GM23248 (cell line): ENCODE measurements at regions not wholly inside any gene's neighbourhood (a gene's known extent, or its start where the extent isn't known, plus 50 kb on each side); places are given as distances from the start of the nearest gene placed in this dataset.

Experiments used
- DNase-seq: peaks from one replicate; pipeline ENCODE4 v3.0.0-alpha.2; 2015
- H2AFZ ChIP-seq: fragments of 200-600 bp; sonication (generic); 2 replicates; pipeline ENCODE4 v1.6.1; 2016; ENCODE audit warnings: antibody characterized with exemption
- H3F3A ChIP-seq: fragments of 200-600 bp; sonication (generic); 2 replicates; pipeline ENCODE4 v1.6.1; 2016; ENCODE audit warnings: mild to moderate bottlenecking, antibody characterized with exemption, mixed run types; ENCODE audit not compliant: insufficient read depth
- H3K27ac ChIP-seq: fragments of 200-600 bp; sonication (generic); 2 replicates; pipeline ENCODE4 v1.5.1; 2016; ENCODE audit warnings: mild to moderate bottlenecking
- H3K27me3 ChIP-seq: fragments of 200-600 bp; sonication (generic); replicated peaks from 2 replicates; pipeline ENCODE4 v1.6.1; 2016; ENCODE audit warnings: mild to moderate bottlenecking; ENCODE audit not compliant: insufficient read depth
- H3K36me3 ChIP-seq: fragments of 200-600 bp; sonication (generic); 2 replicates; pipeline ENCODE4 v1.6.1; 2016; ENCODE audit warnings: low read depth, mild to moderate bottlenecking
- H3K4me1 ChIP-seq: fragments of 200-600 bp; sonication (generic); 2 replicates; pipeline ENCODE4 v1.6.1; 2016; ENCODE audit warnings: mild to moderate bottlenecking; ENCODE audit not compliant: insufficient read depth
- H3K4me2 ChIP-seq: fragments of 200-600 bp; sonication (generic); one replicate; pipeline ENCODE4 v1.6.1; 2016; ENCODE audit warnings: mild to moderate bottlenecking; ENCODE audit not compliant: unreplicated experiment
- H3K4me3 ChIP-seq: fragments of 200-600 bp; sonication (generic); 2 replicates; pipeline ENCODE4 v1.5.1; 2016; ENCODE audit warnings: mild to moderate bottlenecking
- H3K79me2 ChIP-seq: fragments of 200-600 bp; sonication (generic); 2 replicates; pipeline ENCODE4 v1.6.1; 2016; ENCODE audit warnings: mild to moderate bottlenecking; ENCODE audit not compliant: insufficient read depth
- H3K9ac ChIP-seq: fragments of 200-600 bp; sonication (generic); 2 replicates; pipeline ENCODE4 v1.6.1; 2016; ENCODE audit warnings: mild to moderate bottlenecking
- H3K9me2 ChIP-seq: fragments of 200-600 bp; sonication (generic); 2 replicates; pipeline ENCODE4 v1.6.1; 2016; ENCODE audit warnings: mixed run types, mild to moderate bottlenecking, moderate library complexity; ENCODE audit not compliant: insufficient read depth
- H3K9me3 ChIP-seq: fragments of 200-600 bp; sonication (generic); one replicate; pipeline ENCODE4 v1.6.1; 2017; ENCODE audit warnings: low read depth
- H4K20me1 ChIP-seq: fragments of 200-600 bp; sonication (generic); 2 replicates; pipeline ENCODE4 v1.6.0; 2016; ENCODE audit not compliant: insufficient read depth
- EZH2 ChIP-seq: fragments of 200-600 bp; sonication (generic); IDR thresholded peaks from 2 replicates; pipeline ENCODE4 v1.6.1; 2018; ENCODE audit warnings: antibody characterized with exemption, mild to moderate bottlenecking; ENCODE audit not compliant: insufficient read depth, poor library complexity, severe bottlenecking
- EZH2phosphoT487 ChIP-seq: fragments of 200-600 bp; sonication (generic); IDR thresholded peaks from 2 replicates; pipeline ENCODE4 v1.6.1; 2018; ENCODE audit warnings: antibody characterized with exemption, moderate library complexity, mild to moderate bottlenecking, low read depth; ENCODE audit not compliant: insufficient read depth
- WGBS, 2 experiments: methylation state at CpG; one replicate each; pipeline ENCODE4 v1.1.6; 2015 to 2017; ENCODE audit warnings: low lambda C conversion rate in 2 of 2, low coverage in 1 of 2; ENCODE audit errors: missing lambda C conversion rate in 2 of 2; 5-methylcytosine and 5-hydroxymethylcytosine counted together
- in situ Hi-C: fragments of 300-500 bp; cut with MboI; formaldehyde crosslinking; loops from 2 replicates; pipeline ENCODE4 v1.15.0; 2020

- Histone ChIP-seq H3K79me2 (no peaks in the 10 kb centered on the region), H4K20me1 (no peaks in the 10 kb centered on the region), H3K36me3 (no peaks in the 10 kb centered on the region), H3K4me3 (no peak overlapping the region), H3K9me3 (peaks cover 4% of the 10 kb centered on the region), H3K4me1 (peaks cover 12% of the 10 kb centered on the region), H3K4me2 (no peak overlapping the region), H3F3A (peaks cover 14% of the 10 kb centered on the region; the same call in 1 of the 2 replicates), H2AFZ (no peak overlapping the region), H3K27me3 (no peaks in the 10 kb centered on the region), H3K9ac (no peak overlapping the region), H3K9me2 (no peaks in the 10 kb centered on the region), H3K27ac (no peak overlapping the region)
- WGBS, 2 experiments = 62 to 75% methylated on average over 3 of the region's 3 CpGs
- DNase-seq = no peak
- TF ChIP-seq EZH2phosphoT487 (no peak), EZH2 (no peak)
- in situ Hi-C loops = no loop called here
Observed at GRCh38 chr11:109249597-109249996, 172.4 kb upstream of the C11orf87 start.

DNA sequence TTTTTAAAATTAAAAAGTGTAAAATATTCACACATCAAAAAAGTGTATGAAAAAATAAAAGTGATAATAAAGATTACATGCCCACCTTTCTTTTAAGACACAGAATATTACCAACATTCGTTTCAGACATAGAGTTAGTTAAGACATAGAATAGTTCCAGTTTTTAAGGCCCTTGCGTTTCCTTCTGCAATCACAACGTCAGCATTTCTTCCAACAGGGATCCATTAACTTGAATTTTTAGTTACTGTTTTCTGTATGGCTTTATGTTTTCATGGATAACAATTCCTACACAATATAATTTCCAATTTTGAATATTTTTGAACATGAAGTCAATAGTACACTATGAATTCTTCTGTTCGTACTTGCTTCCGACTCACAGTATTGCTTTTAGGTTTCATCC, 170.8 kb upstream of the C11orf87 start:
- Histone ChIP-seq H3K9me2 (no peaks in the 10 kb centered on the region), H3K27ac (no peak overlapping the region), H3K4me1 (peaks cover 11% of the 10 kb centered on the region), H2AFZ (no peak overlapping the region), H3K4me3 (no peak overlapping the region), H3K9me3 (peaks cover 4% of the 10 kb centered on the region), H3K36me3 (no peaks in the 10 kb centered on the region), H3F3A (peaks cover 14% of the 10 kb centered on the region; the same call in 1 of the 2 replicates), H4K20me1 (no peaks in the 10 kb centered on the region), H3K27me3 (no peaks in the 10 kb centered on the region), H3K4me2 (no peak overlapping the region), H3K9ac (no peak overlapping the region), H3K79me2 (no peaks in the 10 kb centered on the region)
- no peak for TF ChIP-seq EZH2
- TF ChIP-seq EZH2phosphoT487 = no peak
- in situ Hi-C loops = no loop called here
- no peak for DNase-seq
- WGBS, 2 experiments = 83 to 85% methylated on average over 5 of the region's 5 CpGs

DNA sequence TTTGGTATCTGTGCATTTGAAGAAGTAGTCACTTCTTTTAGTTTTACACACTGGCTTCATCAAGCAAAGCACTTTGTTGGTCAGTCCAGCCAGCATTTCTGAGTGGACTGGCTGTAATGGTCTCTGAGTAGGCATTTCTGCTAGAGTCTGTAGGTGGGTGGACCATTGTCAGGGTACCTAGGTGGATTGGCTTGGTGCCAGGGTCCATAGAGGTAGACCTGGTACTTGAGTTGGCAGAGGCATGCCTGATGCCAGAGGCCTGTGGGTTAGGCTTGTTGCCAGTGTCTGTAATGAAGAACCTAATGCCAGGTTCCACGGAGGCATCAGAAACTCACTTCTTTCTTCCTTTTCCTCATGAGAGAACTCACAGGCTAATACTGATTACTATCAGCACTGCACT, 157.9 kb upstream of the C11orf87 start:
- no peak for DNase-seq
- Histone ChIP-seq H3K79me2 (no peaks in the 10 kb centered on the region), H3K4me3 (no peak overlapping the region), H4K20me1 (no peaks in the 10 kb centered on the region), H2AFZ (no peak overlapping the region), H3K36me3 (no peaks in the 10 kb centered on the region), H3K9me2 (no peaks in the 10 kb centered on the region), H3F3A (no peaks in the 10 kb centered on the region), H3K9me3 (peaks cover 4% of the 10 kb centered on the region), H3K27ac (no peak overlapping the region), H3K4me1 (no peaks in the 10 kb centered on the region), H3K27me3 (no peaks in the 10 kb centered on the region), H3K4me2 (no peak overlapping the region), H3K9ac (no peak overlapping the region)
- in situ Hi-C loops = no loop called here
- WGBS, 2 experiments = 18 to 23% methylated on average over 1 of the region's 1 CpG
- TF ChIP-seq EZH2phosphoT487 (no peak), EZH2 (no peak)

- Histone ChIP-seq H3K4me1 (no peaks in the 10 kb centered on the region), H3K4me2 (no peak overlapping the region), H3K36me3 (no peaks in the 10 kb centered on the region), H3K9me3 (no peaks in the 10 kb centered on the region), H2AFZ (no peak overlapping the region), H3F3A (no peaks in the 10 kb centered on the region), H3K4me3 (no peak overlapping the region), H3K79me2 (no peaks in the 10 kb centered on the region), H3K27me3 (no peaks in the 10 kb centered on the region), H4K20me1 (no peaks in the 10 kb centered on the region), H3K9ac (no peak overlapping the region), H3K27ac (no peak overlapping the region), H3K9me2 (no peaks in the 10 kb centered on the region)
- WGBS, 2 experiments = 22 to 33% methylated on average over 2 of the region's 2 CpGs
- no peak for TF ChIP-seq EZH2
- TF ChIP-seq EZH2phosphoT487 = no peak
- in situ Hi-C loops = no loop called here
- DNase-seq = peak; percentile 14
Observed at GRCh38 chr11:109267293-109268095, 154.5 kb upstream of the C11orf87 start.
